GM11168 (cell line): ENCODE measurements at regions not wholly inside any gene's neighbourhood (a gene's known extent, or its start where the extent isn't known, plus 50 kb on each side); places are given as distances from the start of the nearest gene placed in this dataset.

Experiments
- in situ Hi-C: fragments of 300-500 bp; cut with MboI; formaldehyde crosslinking; loops from one replicate; pipeline ENCODE4 v1.12.0; 2022; ENCODE audit warnings: low sequenced_read_pairs; ENCODE audit not compliant: unreplicated experiment

- in situ Hi-C loops = no loop called here
Observed at GRCh38 chr17:77596491-77597417, 361.7 kb upstream of the TNRC6C start.

GRCh38 chr17:77597418-77598240, 360.9 kb upstream of the TNRC6C start:
- in situ Hi-C loops = no loop called here

DNA sequence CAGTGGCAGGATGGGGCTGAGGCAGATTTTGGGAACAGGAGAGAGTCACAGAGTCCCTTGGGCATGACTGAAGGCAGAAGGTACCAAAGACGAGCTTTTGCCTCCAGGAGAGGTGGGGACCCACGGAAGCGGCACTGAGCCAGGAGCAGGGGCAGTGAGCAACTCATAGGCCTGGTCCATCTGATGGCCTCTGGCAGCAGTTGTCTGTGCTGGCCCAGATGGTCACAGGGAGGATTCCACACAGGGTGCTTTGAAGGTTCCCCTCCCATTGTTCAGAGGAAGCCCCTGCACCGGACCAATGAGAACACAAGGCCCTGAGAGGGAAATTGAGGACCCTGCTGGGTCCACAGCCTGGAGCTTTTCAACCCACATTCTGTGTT, 360.3 kb upstream of the TNRC6C start:
- in situ Hi-C loops = no loop called here

- in situ Hi-C loops = no loop called here
Observed at GRCh38 chr17:77599699-77600098, 358.8 kb upstream of the TNRC6C start.

- in situ Hi-C loops = no loop called here
Observed at GRCh38 chr17:77600346-77600745, 358.2 kb upstream of the TNRC6C start.

- in situ Hi-C loops = no loop called here
Observed at GRCh38 chr17:77601054-77601979, 357.2 kb upstream of the TNRC6C start.

DNA sequence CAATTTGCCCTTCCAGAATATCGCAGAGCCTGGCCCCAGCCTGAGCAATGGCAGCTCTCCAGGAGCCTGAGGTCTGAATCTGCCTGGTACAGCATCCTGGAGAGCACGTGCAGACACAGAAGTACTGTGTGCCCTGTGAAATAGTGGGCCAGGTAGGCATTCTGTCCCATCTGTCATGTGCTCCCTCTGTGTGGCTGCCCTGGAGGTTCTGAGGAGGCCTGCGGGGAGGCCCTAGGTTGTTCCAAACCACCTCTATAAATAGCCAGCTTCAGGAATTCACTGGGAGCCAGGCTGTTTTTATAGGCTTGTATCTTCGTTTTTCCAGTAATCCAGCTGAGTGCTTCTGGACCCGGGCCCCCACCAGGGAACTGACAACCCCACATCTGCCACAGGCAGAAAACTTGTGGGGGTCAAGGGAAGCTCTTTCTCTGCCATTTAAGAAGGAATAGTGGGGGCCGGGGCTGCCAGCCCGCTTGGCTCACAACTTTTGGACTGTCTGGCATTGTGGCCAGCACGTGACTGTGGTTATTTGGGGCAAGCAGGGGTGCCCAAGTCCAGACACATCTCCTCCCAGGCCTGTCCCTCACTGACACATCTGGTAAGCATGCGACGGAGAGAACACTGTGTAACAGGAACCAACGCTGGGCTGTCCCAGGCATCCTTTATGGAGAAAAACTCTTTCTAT, 356.3 kb upstream of the TNRC6C start:
- in situ Hi-C loops = no loop called here

- in situ Hi-C loops = no loop called here
Observed at GRCh38 chr17:77602883-77603640, 355.4 kb upstream of the TNRC6C start.

GRCh38 chr17:77604301-77604972, 354.1 kb upstream of the TNRC6C start:
- in situ Hi-C loops = no loop called here

DNA sequence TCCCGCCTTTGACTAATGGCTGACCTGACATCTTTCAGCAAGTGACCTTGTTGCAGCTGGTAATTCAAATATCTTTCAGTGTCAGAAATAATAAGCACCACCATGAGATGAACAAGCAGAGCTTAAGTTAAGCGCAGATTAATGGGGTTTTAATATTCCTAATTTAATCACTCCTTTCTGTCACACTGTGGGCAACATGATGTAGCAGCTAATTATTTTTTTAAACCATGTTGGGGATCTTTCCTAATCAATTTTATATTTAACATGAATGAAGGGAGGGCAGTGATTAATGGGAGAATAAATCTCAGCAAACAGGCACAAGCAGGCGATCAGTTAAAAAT, 353.6 kb upstream of the TNRC6C start:
- in situ Hi-C loops = no loop called here

DNA sequence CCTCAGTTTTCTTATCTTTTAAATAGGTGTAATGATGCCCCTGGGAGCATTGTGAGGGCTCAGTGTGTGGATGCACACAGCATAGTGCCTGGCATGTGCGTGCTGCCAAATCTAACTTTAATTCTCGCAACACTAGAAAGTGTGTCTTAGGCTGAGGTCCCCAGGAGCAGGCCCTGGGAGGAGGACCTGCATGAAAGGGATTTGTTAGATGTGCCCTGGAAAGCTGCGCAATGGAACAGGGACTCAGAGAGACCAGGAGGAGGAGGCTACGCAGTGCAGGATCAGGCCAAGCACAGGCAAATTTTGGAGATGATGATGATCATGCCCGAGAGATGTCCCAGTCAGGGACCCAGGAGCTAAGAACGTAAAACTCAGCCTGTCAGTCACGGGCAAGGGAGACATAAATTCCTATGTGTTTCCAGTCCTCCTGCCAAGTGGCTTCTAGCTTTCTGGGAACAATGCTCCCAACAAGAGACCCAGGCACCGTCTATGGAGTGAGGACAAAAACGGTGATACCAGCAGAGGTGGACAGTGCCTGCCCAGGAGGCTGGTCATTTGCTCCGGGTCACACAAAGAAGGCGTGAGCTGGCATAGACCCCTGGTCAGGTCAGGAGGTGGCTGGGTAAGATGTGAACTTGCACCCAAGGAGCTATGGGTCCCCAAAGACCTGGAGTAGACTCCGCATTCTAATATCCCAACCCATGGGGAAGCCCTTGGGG, 352.2 kb upstream of the TNRC6C start:
- in situ Hi-C loops = no loop called here

DNA sequence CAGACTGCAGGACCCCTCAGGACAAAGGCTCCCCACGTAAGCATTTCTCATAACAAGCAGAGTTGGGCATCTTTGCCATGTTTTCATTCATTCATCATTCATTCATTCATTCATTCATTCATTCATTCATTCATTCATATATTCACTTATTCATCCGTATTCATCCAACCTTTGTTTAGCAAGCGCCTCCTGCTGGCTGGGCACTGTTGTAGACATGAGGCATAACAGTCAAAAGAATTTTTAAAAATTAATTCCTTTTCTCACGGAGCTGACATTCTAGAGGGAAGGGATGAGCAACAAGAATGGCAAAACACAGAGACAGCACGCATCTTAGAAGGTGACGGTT, 351.7 kb upstream of the TNRC6C start:
- in situ Hi-C loops = no loop called here

DNA sequence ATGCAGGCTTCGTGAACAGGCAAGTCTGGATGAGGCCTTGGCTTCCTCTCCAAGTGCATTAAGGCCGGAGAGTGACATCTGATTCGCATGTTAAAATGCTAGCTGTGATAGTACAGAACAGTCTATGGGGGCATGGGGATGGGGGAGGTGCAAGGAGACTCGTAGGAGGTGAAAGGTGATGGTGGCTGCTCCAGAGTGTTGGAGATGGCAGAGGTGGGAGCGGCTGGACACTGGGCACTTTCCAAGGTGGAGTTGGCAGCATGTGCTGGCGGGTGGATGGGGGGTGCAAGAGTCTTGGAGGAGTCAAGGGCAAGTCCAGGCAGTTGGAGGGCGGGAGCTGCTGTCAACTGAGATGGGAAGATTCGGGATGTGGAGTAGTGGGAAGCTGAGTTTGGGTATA, 350.9 kb upstream of the TNRC6C start:
- in situ Hi-C loops = no loop called here

GRCh38 chr17:77608431-77608830, 350.1 kb upstream of the TNRC6C start:
- in situ Hi-C loops = no loop called here

DNA sequence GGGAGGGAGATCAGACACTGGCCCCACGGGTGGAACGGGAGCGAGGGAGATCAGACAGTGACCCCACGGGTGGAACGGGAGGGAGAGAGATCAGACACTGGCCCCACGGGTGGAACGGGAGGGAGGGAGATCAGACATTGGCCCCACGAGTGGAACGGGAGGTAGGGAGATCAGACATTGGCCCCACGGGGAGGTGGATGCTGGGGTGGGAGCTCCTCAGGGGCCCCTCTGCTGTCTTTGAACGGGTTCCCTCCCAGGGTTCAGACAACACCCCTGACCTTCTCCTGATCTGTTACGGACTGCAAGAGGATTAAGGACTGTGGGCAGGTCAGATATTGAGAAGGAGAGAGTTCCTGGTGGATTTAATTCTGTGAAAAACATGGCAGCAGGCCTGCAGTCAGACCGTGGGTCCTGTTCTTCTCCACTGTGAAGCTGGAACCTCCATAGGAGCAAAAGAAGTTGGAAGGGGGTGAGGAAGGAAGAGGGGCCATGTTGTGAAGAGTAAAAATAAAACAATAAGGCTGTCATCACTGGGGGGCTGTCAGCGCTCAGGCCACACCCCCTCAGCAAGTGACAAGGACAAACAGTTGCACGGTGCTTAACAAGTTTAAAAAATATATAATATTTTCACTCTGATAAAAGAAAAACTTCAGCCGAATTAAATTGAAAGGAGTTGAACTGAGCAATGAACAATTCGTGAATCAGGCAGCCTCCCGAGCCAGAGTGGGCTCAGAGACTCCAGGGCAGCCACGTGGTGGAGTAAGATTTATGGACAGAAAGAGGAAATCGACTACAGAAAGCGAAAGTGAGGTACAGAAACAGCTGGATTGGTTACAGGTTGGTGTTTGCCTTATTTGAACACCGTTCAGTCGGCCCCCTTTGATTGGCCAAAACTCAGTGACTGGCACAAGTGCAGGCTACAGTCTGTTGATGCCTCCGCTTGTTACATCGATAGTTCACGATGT, 348.7 kb upstream of the TNRC6C start:
- in situ Hi-C loops = no loop called here

- in situ Hi-C loops = no loop called here
Observed at GRCh38 chr17:77610518-77610893, 348.0 kb upstream of the TNRC6C start.

- in situ Hi-C loops = no loop called here
Observed at GRCh38 chr17:77610972-77611521, 347.5 kb upstream of the TNRC6C start.
